IMR-90 (cell line): ENCODE measurements at regions not wholly inside any gene's neighbourhood (a gene's known extent, or its start where the extent isn't known, plus 50 kb on each side); places are given as distances from the start of the nearest gene placed in this dataset.
A peak's percentile ranks its signal among the peaks of the same experiment; 100 is the strongest.

ENCODE experiments used
- ATAC-seq: fragments of 200-7000 bp; cut with Tn5 transposase; 2 replicates; pipeline ENCODE4 v1.9.1; 2020; ENCODE audit warnings: low read depth, mild to moderate bottlenecking, moderate library complexity
- BruUV-seq: library from RNA; stranded (reverse); fragments of 400-500 nt; replicated peaks from 2 replicates; lab custom pipeline; 2021; lab: Mats Ljungman, UMichigan
- CTCF ChIA-PET: fragments of 300-600 bp; formaldehyde crosslinking; extraction: SDS; loops from one replicate; lab custom pipeline; 2021; ENCODE audit warnings: antibody characterized with exemption; lab: Yijun Ruan, JAX
- POLR2A ChIA-PET: fragments of 300-600 bp; sonication (Branson Sonifier 250); formaldehyde crosslinking; loops from one replicate; lab custom pipeline; 2022; ENCODE audit warnings: antibody characterized with exemption; ENCODE audit not compliant: unreplicated experiment; lab: Charles Lee
- DNase-seq: peaks from one replicate; pipeline ENCODE4 v3.0.0; 2013
- H2AFZ ChIP-seq: replicated peaks from 2 replicates; pipeline ENCODE3; 2013; ENCODE audit warnings: low read length, mild to moderate bottlenecking; ENCODE audit not compliant: poor library complexity
- H2AK5ac ChIP-seq: 2 replicates; pipeline ENCODE4 v1.6.1; 2013; ENCODE audit warnings: low read depth, low read length, inconsistent platforms
- H2AK9ac ChIP-seq: replicated peaks from 2 replicates; pipeline ENCODE3; 2013; ENCODE audit warnings: mild to moderate bottlenecking, low read depth, low read length, moderate library complexity; ENCODE audit not compliant: poor library complexity
- H2BK120ac ChIP-seq: 2 replicates; pipeline ENCODE4 v1.6.1; 2013; ENCODE audit warnings: low read depth, low read length, inconsistent platforms
- H2BK15ac ChIP-seq: 3 replicates; pipeline ENCODE4 v1.6.1; 2013; ENCODE audit warnings: low read depth, low read length, inconsistent platforms
- H2BK20ac ChIP-seq: 2 replicates; pipeline ENCODE4 v1.6.1; 2013; ENCODE audit warnings: low read depth, mild to moderate bottlenecking, inconsistent platforms, low read length, moderate library complexity
- H2BK5ac ChIP-seq: 2 replicates; pipeline ENCODE4 v1.6.1; 2013; ENCODE audit warnings: mild to moderate bottlenecking, low read depth, low read length, inconsistent platforms; ENCODE audit not compliant: poor library complexity, severe bottlenecking
- H3K14ac ChIP-seq: replicated peaks from 2 replicates; pipeline ENCODE4 v1.6.1; 2013; ENCODE audit warnings: low read depth, low read length, inconsistent platforms
- H3K18ac ChIP-seq: 2 replicates; pipeline ENCODE4 v1.6.1; 2013; ENCODE audit warnings: low read depth, low read length, control low read depth
- H3K23ac ChIP-seq: 2 replicates; pipeline ENCODE4 v1.6.1; 2013; ENCODE audit warnings: low read depth, low read length, inconsistent platforms
- H3K27ac ChIP-seq: 2 replicates; pipeline ENCODE4 v1.5.1; 2013; ENCODE audit warnings: mild to moderate bottlenecking, control low read depth, low read length; ENCODE audit not compliant: insufficient read depth
- H3K27me3 ChIP-seq: 2 replicates; pipeline ENCODE4 v1.6.1; 2013; ENCODE audit warnings: low read length; ENCODE audit not compliant: control insufficient read depth, insufficient read depth
- H3K36me3 ChIP-seq: 2 replicates; pipeline ENCODE4 v1.6.1; 2013; ENCODE audit warnings: low read length, mixed read lengths; ENCODE audit not compliant: control insufficient read depth, insufficient read depth
- H3K4ac ChIP-seq: 2 replicates; pipeline ENCODE4 v1.6.1; 2013; ENCODE audit warnings: low read depth, low read length, inconsistent platforms
- H3K4me1 ChIP-seq: 2 replicates; pipeline ENCODE4 v1.6.1; 2013; ENCODE audit warnings: low read length, mixed read lengths; ENCODE audit not compliant: control insufficient read depth, insufficient read depth
- H3K4me2 ChIP-seq: 2 replicates; pipeline ENCODE4 v1.6.1; 2013; ENCODE audit warnings: low read depth, mild to moderate bottlenecking, control low read depth, low read length, moderate library complexity
- H3K4me3 ChIP-seq: 2 replicates; pipeline ENCODE4 v1.5.1; 2013; ENCODE audit warnings: low read depth, mild to moderate bottlenecking, control low read depth, low read length, moderate library complexity; ENCODE audit not compliant: insufficient read depth
- H3K56ac ChIP-seq: 2 replicates; pipeline ENCODE4 v1.6.1; 2013; ENCODE audit warnings: low read length, inconsistent platforms; ENCODE audit not compliant: insufficient read depth; ENCODE audit errors: extremely low read depth
- H3K79me1 ChIP-seq, 2 experiments: 2 replicates each; pipeline ENCODE4 v1.6.1; 2013; ENCODE audit warnings: low read length in 2 of 2, inconsistent platforms in 1 of 2, low read depth in 1 of 2
- H3K9ac ChIP-seq: 2 replicates; pipeline ENCODE4 v1.6.1; 2013; ENCODE audit warnings: low read depth, low read length, control low read depth
- H3K9me1 ChIP-seq: 2 replicates; pipeline ENCODE4 v1.6.1; 2013; ENCODE audit warnings: low read length, inconsistent platforms; ENCODE audit not compliant: insufficient read depth
- H3K9me3 ChIP-seq: 2 replicates; pipeline ENCODE4 v1.6.1; 2013; ENCODE audit warnings: low read length; ENCODE audit not compliant: control insufficient read depth, insufficient read depth
- H4K20me1 ChIP-seq: 2 replicates; pipeline ENCODE4 v1.6.1; 2013; ENCODE audit warnings: low read length, inconsistent platforms; ENCODE audit not compliant: insufficient read depth
- H4K5ac ChIP-seq: 2 replicates; pipeline ENCODE4 v1.6.1; 2013; ENCODE audit warnings: mild to moderate bottlenecking, low read depth, low read length, control low read depth
- H4K8ac ChIP-seq, 2 experiments: 2 replicates each; pipeline ENCODE4 v1.6.1; 2013; ENCODE audit warnings: low read depth in 2 of 2, low read length in 2 of 2, control low read depth in 1 of 2, inconsistent platforms in 1 of 2
- H4K91ac ChIP-seq: 2 replicates; pipeline ENCODE4 v1.6.1; 2013; ENCODE audit warnings: low read depth, low read length, inconsistent platforms; ENCODE audit not compliant: insufficient read depth
- BHLHE40 ChIP-seq: fragments of 150-350 bp; IDR thresholded peaks from 2 replicates; pipeline ENCODE4 v1.6.1; 2016; ENCODE audit warnings: mild to moderate bottlenecking, low read depth, low read length
- MAZ ChIP-seq: IDR thresholded peaks from 2 replicates; pipeline ENCODE4 v1.6.1; 2012; ENCODE audit warnings: low read depth, mild to moderate bottlenecking, low read length, improper control_type of control experiment, moderate library complexity, borderline replicate concordance
- NFE2L2 ChIP-seq: fragments of 150-350 bp; IDR thresholded peaks from 2 replicates; pipeline ENCODE4 v1.6.1; 2016; ENCODE audit warnings: low read depth, mild to moderate bottlenecking, low read length
- RAD21 ChIP-seq: IDR thresholded peaks from 2 replicates; pipeline ENCODE4 v1.6.1; 2012; ENCODE audit warnings: low read length, improper control_type of control experiment
- RCOR1 ChIP-seq: IDR thresholded peaks from 2 replicates; pipeline ENCODE4 v1.6.1; 2012; ENCODE audit warnings: mild to moderate bottlenecking, low read length, improper control_type of control experiment; ENCODE audit not compliant: insufficient replicate concordance
- SMC3 ChIP-seq: fragments of 150-350 bp; IDR thresholded peaks from 2 replicates; pipeline ENCODE4 v1.6.1; 2016; ENCODE audit warnings: low read depth, mild to moderate bottlenecking, antibody characterized with exemption, low read length, moderate library complexity
- USF2 ChIP-seq: fragments of 150-350 bp; IDR thresholded peaks from 2 replicates; pipeline ENCODE4 v1.6.1; 2017; ENCODE audit warnings: mild to moderate bottlenecking, antibody characterized with exemption, low read length, low read depth
- WGBS, 2 experiments: methylation state at CpG; one replicate each; pipeline versions ENCODE4 v1.1.5 to v1.1.7; 2013; ENCODE audit warnings: missing lambda C conversion rate in 2 of 2; ENCODE audit not compliant: insufficient read length in 1 of 2; ENCODE audit errors: extremely low coverage in 2 of 2; 5-methylcytosine and 5-hydroxymethylcytosine counted together
- dilution Hi-C: fragments of 300-500 bp; cut with HindIII; formaldehyde crosslinking; loops from one replicate; pipeline ENCODE4 v1.14.3; 2018; ENCODE audit warnings: low sequenced_read_pairs; ENCODE audit not compliant: unreplicated experiment
- in situ Hi-C: fragments of 300-500 bp; cut with MboI; formaldehyde crosslinking; loops from 3 replicates; pipeline ENCODE4 v1.14.3; 2019; ENCODE audit warnings: low sequenced_read_pairs, inconsistent platforms, mixed read lengths
- intact Hi-C: fragments of 100-400 bp; cut with micrococcal nuclease; formaldehyde crosslinking; loops from 2 replicates; pipeline ENCODE4 v1.10.0; 2022

GRCh38 chr2:220779511-220779910 is 792.6 kb downstream of the EPHA4 start:
- Histone ChIP-seq H3K56ac (no peak overlapping the region), H3K36me3 (no peaks in the 10 kb centered on the region), H3K27me3 (no peaks in the 10 kb centered on the region), H3K27ac (peak overlapping the region; percentile 82; the same call in 1 of the 2 replicates), H2BK15ac (peak overlapping the region; percentile 83; the same call in 1 of the 3 replicates), H3K79me1 (no peaks in the 10 kb centered on the region), H3K23ac (no peak overlapping the region), H3K9ac (no peak overlapping the region), H4K91ac (peak overlapping the region; percentile 40; the same call in 1 of the 2 replicates), H3K4me2 (peak overlapping the region; percentile 86), H4K8ac (peak overlapping the region in 1 of 2 experiments; percentile 27), H3K4ac (peak overlapping the region; percentile 38), H2AFZ (no peak overlapping the region), H2BK5ac (peak overlapping the region; percentile 66), H4K5ac (peak overlapping the region; percentile 94), H4K20me1 (no peaks in the 10 kb centered on the region), H2AK9ac (no peak overlapping the region), H2AK5ac (no peak overlapping the region), H2BK20ac (peak overlapping the region; percentile 58; the same call in 1 of the 2 replicates), H3K4me1 (peaks cover 16% of the 10 kb centered on the region), H3K9me3 (no peaks in the 10 kb centered on the region), H3K9me1 (peaks cover 9% of the 10 kb centered on the region), H2BK120ac (peak overlapping the region; percentile 45), H3K4me3 (no peak overlapping the region), H3K18ac (peak overlapping the region; percentile 96), H3K14ac (no peak overlapping the region)
- no peak for TF ChIP-seq BHLHE40
- no peak for TF ChIP-seq USF2
- TF ChIP-seq SMC3: no peak
- TF ChIP-seq NFE2L2: no peak
- TF ChIP-seq RAD21: no peak
- TF ChIP-seq MAZ: no peak
- TF ChIP-seq RCOR1: no peak
- intact Hi-C loops: no loop called here
- no peak for ATAC-seq
- ChIA-PET CTCF (no interaction called here), POLR2A (no interaction called here)
- WGBS, 2 experiments: no CpG with 5 or more reads among the region's 1 CpG
- dilution Hi-C loops: no loop called here
- in situ Hi-C loops: no loop called here
- DNase-seq: no peak
- BruUV-seq: no TSS peak
